SK-N-MC (cell line): ENCODE measurements at regions not wholly inside any gene's neighbourhood (a gene's known extent, or its start where the extent isn't known, plus 50 kb on each side); places are given as distances from the start of the nearest gene placed in this dataset.

Experiments
- EZH2 ChIP-seq: fragments of 200-600 bp; sonication (generic); IDR thresholded peaks from one replicate; pipeline ENCODE4 v1.6.1; 2017; ENCODE audit warnings: antibody characterized with exemption
- POLR2AphosphoS5 ChIP-seq: IDR thresholded peaks from 2 replicates; pipeline ENCODE4 v1.6.1; 2012; ENCODE audit warnings: mild to moderate bottlenecking, low read depth, low read length, borderline replicate concordance

DNA sequence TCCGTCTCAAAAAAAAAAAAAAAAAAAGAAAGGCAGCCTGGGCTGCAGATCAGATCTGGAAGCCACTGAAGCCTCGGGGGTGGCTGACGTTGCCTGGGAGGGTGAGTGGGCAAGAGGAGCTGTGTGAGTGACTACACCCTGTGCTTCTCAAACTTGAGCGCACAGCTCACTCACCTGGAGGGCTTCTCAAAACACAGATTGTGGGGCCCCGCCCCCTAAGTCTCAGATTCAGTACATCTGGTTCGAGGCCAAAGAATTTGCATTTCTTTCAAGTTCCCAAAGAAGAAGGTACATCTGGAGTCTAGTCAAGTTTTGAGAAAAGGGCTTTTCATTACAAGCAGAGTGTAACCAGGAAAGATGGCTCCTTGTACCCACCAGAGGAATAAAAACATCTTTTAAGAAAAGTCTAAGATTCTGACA lies 97.7 kb upstream of the CAB39 start:
- TF ChIP-seq POLR2AphosphoS5 (no peak), EZH2 (no peak)
